ENCODE measurements at regions not wholly inside any gene's neighbourhood (a gene's known extent, or its start where the extent isn't known, plus 50 kb on each side); places are given as distances from the start of the nearest gene placed in this dataset.

DNA sequence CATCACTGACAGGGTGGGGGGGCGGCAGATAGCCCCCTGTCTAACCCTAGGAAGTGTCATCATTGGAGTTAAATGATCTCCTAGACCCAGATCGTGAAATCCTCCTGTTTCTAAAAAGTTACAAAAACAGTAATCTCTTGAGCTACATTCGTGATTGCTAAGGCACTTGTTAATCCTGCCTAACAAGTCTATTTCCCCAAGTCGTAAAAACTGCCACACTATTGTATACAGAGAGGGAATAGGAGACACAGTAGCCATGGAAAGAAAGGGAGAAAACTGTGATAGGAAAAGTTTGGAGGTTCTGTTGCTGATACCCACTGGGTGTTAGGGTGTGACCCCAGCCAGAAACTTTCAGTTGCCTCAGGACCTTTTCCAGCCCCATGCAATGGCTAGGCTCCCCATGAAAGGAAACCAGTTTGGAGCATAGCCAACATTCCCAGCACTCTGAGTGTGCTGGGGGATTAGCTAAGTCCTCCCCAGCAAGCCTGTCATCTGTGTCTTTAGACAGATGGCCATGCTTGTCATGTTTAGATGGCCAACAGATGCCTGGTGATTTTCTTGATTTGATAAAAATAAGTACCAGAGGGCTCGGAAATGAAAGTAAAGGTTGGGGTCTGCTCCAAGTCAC, 63.3 kb upstream of the ANXA10 start:
- no peak for TF ChIP-seq EZH2phosphoT487 (IDR thresholded peaks at IDR 0.05; ENCODE audit: insufficient read depth, low read depth)
- no peak for TF ChIP-seq EZH2 (IDR thresholded peaks at IDR 0.05; ENCODE audit: insufficient read depth, poor library complexity, severe bottlenecking)
